HL-60 (cell line): ENCODE measurements at regions not wholly inside any gene's neighbourhood (a gene's known extent, or its start where the extent isn't known, plus 50 kb on each side); places are given as distances from the start of the nearest gene placed in this dataset.

Experiments used
- DNase-seq, 2 experiments: peaks; one replicate each; pipeline ENCODE4 v3.0.0-alpha.2; 2010 to 2020; ENCODE audit warnings: low read depth in 1 of 2, low spot score in 1 of 2
- H3K27ac ChIP-seq: fragments of 250-450 bp; sonication (Bioruptor Pico); replicated peaks from 2 replicates; pipeline ENCODE4 v1.5.1; 2020; ENCODE audit warnings: mild to moderate bottlenecking, moderate library complexity
- H3K27me3 ChIP-seq: fragments of 250-450 bp; sonication (Bioruptor Pico); 2 replicates; pipeline ENCODE4 v1.5.1; 2021; ENCODE audit warnings: mild to moderate bottlenecking, moderate library complexity; ENCODE audit not compliant: insufficient read depth, poor library complexity, severe bottlenecking
- H3K4me3 ChIP-seq: replicated peaks from 2 replicates; pipeline ENCODE4 v1.5.1; 2011; ENCODE audit warnings: mild to moderate bottlenecking, control low read depth, low read length; ENCODE audit not compliant: insufficient read depth
- CTCF ChIP-seq: IDR thresholded peaks from one replicate; pipeline ENCODE4 v1.5.1; 2011; ENCODE audit warnings: low read length, control low read depth, inconsistent platforms; ENCODE audit not compliant: insufficient read depth
- GABPA ChIP-seq: IDR thresholded peaks from 2 replicates; pipeline ENCODE4 v1.6.1; 2012; ENCODE audit warnings: low read depth
- POLR2AphosphoS5 ChIP-seq: IDR thresholded peaks from 2 replicates; pipeline ENCODE4 v1.6.1; 2012; ENCODE audit warnings: low read depth
- REST ChIP-seq: IDR thresholded peaks from 2 replicates; pipeline ENCODE4 v1.6.1; 2012; ENCODE audit warnings: low read depth; ENCODE audit not compliant: insufficient replicate concordance
- SPI1 ChIP-seq: IDR thresholded peaks from 2 replicates; pipeline ENCODE4 v1.6.1; 2012; ENCODE audit warnings: low read depth, mild to moderate bottlenecking, borderline replicate concordance

GRCh38 chr2:217030081-217030480, 170.2 kb upstream of the TNP1 start:
- no peak for DNase-seq
- H3K4me3 ChIP-seq: no peak overlapping the region
- peaks cover 4% of the 10 kb centered on the region for H3K27me3 ChIP-seq
- no peak overlapping the region for H3K27ac ChIP-seq
- TF ChIP-seq REST (no peak), POLR2AphosphoS5 (no peak), CTCF (no peak), GABPA (no peak), SPI1 (no peak)

GRCh38 chr2:217028128-217028527, 168.3 kb upstream of the TNP1 start:
- TF ChIP-seq SPI1: no peak
- Histone ChIP-seq H3K27me3 (peaks cover 4% of the 10 kb centered on the region), H3K27ac (no peak overlapping the region), H3K4me3 (no peak overlapping the region)
- no peak for DNase-seq

- no peak overlapping the region for H3K4me3 ChIP-seq
- no peak overlapping the region for H3K27ac ChIP-seq
- no peak for DNase-seq
- TF ChIP-seq REST (no peak), CTCF (no peak), SPI1 (no peak), GABPA (no peak), POLR2AphosphoS5 (no peak)
- peaks cover 4% of the 10 kb centered on the region for H3K27me3 ChIP-seq
These were observed 167.6 kb upstream of the TNP1 start for GRCh38 chr2:217027414-217027813.

GRCh38 chr2:217026569-217026968, 166.7 kb upstream of the TNP1 start:
- no peak for DNase-seq
- Histone ChIP-seq H3K4me3 (no peak overlapping the region), H3K27ac (no peak overlapping the region), H3K27me3 (peaks cover 4% of the 10 kb centered on the region)
- no peak for TF ChIP-seq CTCF
- TF ChIP-seq SPI1: no peak
- no peak for TF ChIP-seq POLR2AphosphoS5
- no peak for TF ChIP-seq GABPA
- TF ChIP-seq REST: no peak
